ENCODE measurements at regions not wholly inside any gene's neighbourhood (a gene's known extent, or its start where the extent isn't known, plus 50 kb on each side); places are given as distances from the start of the nearest gene placed in this dataset.

GRCh38 chr2:81984969-81985637 lies 1680.6 kb upstream of the LRRTM1 start:
- no peak for DNase-seq

- no peak for DNase-seq
Measured at GRCh38 chr2:81981585-81981984, 1677.0 kb upstream of the LRRTM1 start.

- DNase-seq: no peak
Measured at GRCh38 chr2:81979086-81979485, 1674.5 kb upstream of the LRRTM1 start.

GRCh38 chr2:81976998-81977397 lies 1672.4 kb upstream of the LRRTM1 start:
- no peak for DNase-seq

- no peak for DNase-seq
Measured at GRCh38 chr2:81974216-81974615, 1669.7 kb upstream of the LRRTM1 start.

- no peak for DNase-seq
Measured at GRCh38 chr2:81942876-81943275, 1638.3 kb upstream of the LRRTM1 start.

GRCh38 chr2:81942136-81942680 lies 1637.7 kb upstream of the LRRTM1 start:
- no peak for DNase-seq

GRCh38 chr2:81940266-81940955 lies 1635.9 kb upstream of the LRRTM1 start:
- no peak for DNase-seq

- no peak for DNase-seq
Measured at GRCh38 chr2:81937944-81938343, 1633.4 kb upstream of the LRRTM1 start.

- no peak for DNase-seq
Measured at GRCh38 chr2:81903534-81903933, 1599.0 kb upstream of the LRRTM1 start.

GRCh38 chr2:81901017-81901416 lies 1596.5 kb upstream of the LRRTM1 start:
- no peak for DNase-seq

- DNase-seq: no peak
Measured at GRCh38 chr2:81895620-81896250, 1591.2 kb upstream of the LRRTM1 start.

GRCh38 chr2:81894451-81894990 lies 1590.0 kb upstream of the LRRTM1 start:
- no peak for DNase-seq

- DNase-seq: no peak
Measured at GRCh38 chr2:81876624-81877023, 1572.1 kb upstream of the LRRTM1 start.

GRCh38 chr2:81872006-81872405 lies 1567.5 kb upstream of the LRRTM1 start:
- DNase-seq: no peak

GRCh38 chr2:81870119-81870518 lies 1565.6 kb upstream of the LRRTM1 start:
- no peak for DNase-seq

- DNase-seq: no peak
Measured at GRCh38 chr2:81858998-81859397, 1554.4 kb upstream of the LRRTM1 start.

- no peak for DNase-seq
Measured at GRCh38 chr2:81853341-81853740, 1548.8 kb upstream of the LRRTM1 start.

- no peak for DNase-seq
Measured at GRCh38 chr2:81852651-81853050, 1548.1 kb upstream of the LRRTM1 start.

- DNase-seq: no peak
Measured at GRCh38 chr2:81839780-81840179, 1535.2 kb upstream of the LRRTM1 start.

- no peak for DNase-seq
Measured at GRCh38 chr2:81835321-81836000, 1530.9 kb upstream of the LRRTM1 start.

GRCh38 chr2:81786811-81787210 lies 1482.3 kb upstream of the LRRTM1 start:
- DNase-seq: no peak
